ENCODE measurements at regions not wholly inside any gene's neighbourhood (a gene's known extent, or its start where the extent isn't known, plus 50 kb on each side); places are given as distances from the start of the nearest gene placed in this dataset.
A peak's percentile ranks its signal among the peaks of the same experiment; 100 is the strongest.
"Not testable (repeated sequence)": the region's sequence is repeated elsewhere in the genome, so short reads cannot be mapped to it uniquely, and the experiment has no call there.

- H3K36me3 ChIP-seq (ENCODE audit: insufficient read depth, low read length); H3K4me1 ChIP-seq (ENCODE audit: control insufficient read depth, insufficient read depth, low read length, unreplicated experiment); H3K79me2 ChIP-seq (ENCODE audit: control insufficient read depth, insufficient read depth, low read length, unreplicated experiment); H3K4me3 ChIP-seq (ENCODE audit: low read depth, low read length); H2AFZ ChIP-seq (ENCODE audit: low read length, unreplicated experiment); H3K27me3 ChIP-seq (ENCODE audit: insufficient read depth, low read length): not testable (repeated sequence)
- peak overlapping the region; percentile 52 for H3K27ac ChIP-seq (ENCODE audit: low read depth, low read length)
These were observed 66.4 kb upstream of the NBPF19 start for GRCh38 chr1:149408404-149408803.

- H3K36me3 ChIP-seq (ENCODE audit: insufficient read depth, low read length); H3K79me2 ChIP-seq (ENCODE audit: control insufficient read depth, insufficient read depth, low read length, unreplicated experiment); H3K4me1 ChIP-seq (ENCODE audit: control insufficient read depth, insufficient read depth, low read length, unreplicated experiment); H3K4me3 ChIP-seq (ENCODE audit: low read depth, low read length); H2AFZ ChIP-seq (ENCODE audit: low read length, unreplicated experiment); H3K27me3 ChIP-seq (ENCODE audit: insufficient read depth, low read length); H3K27ac ChIP-seq (ENCODE audit: low read depth, low read length): not testable (repeated sequence)
These were observed 59.5 kb upstream of the NBPF19 start for GRCh38 chr1:149415373-149415772.

GRCh38 chr1:149418782-149419181, 56.1 kb upstream of the NBPF19 start:
- H3K79me2 ChIP-seq (ENCODE audit: control insufficient read depth, insufficient read depth, low read length, unreplicated experiment); H3K27me3 ChIP-seq (ENCODE audit: insufficient read depth, low read length); H3K4me1 ChIP-seq (ENCODE audit: control insufficient read depth, insufficient read depth, low read length, unreplicated experiment); H2AFZ ChIP-seq (ENCODE audit: low read length, unreplicated experiment); H3K36me3 ChIP-seq (ENCODE audit: insufficient read depth, low read length); H3K4me3 ChIP-seq (ENCODE audit: low read depth, low read length); H3K27ac ChIP-seq (ENCODE audit: low read depth, low read length): not testable (repeated sequence)

GRCh38 chr1:149423122-149423521, 51.7 kb upstream of the NBPF19 start:
- not testable (repeated sequence) for H3K36me3 ChIP-seq (ENCODE audit: insufficient read depth, low read length); H3K79me2 ChIP-seq (ENCODE audit: control insufficient read depth, insufficient read depth, low read length, unreplicated experiment); H3K4me3 ChIP-seq (ENCODE audit: low read depth, low read length); H3K27ac ChIP-seq (ENCODE audit: low read depth, low read length); H3K27me3 ChIP-seq (ENCODE audit: insufficient read depth, low read length); H3K4me1 ChIP-seq (ENCODE audit: control insufficient read depth, insufficient read depth, low read length, unreplicated experiment); H2AFZ ChIP-seq (ENCODE audit: low read length, unreplicated experiment)
